H9 (cell line): ENCODE measurements at regions not wholly inside any gene's neighbourhood (a gene's known extent, or its start where the extent isn't known, plus 50 kb on each side); places are given as distances from the start of the nearest gene placed in this dataset.

Experiments used
- DNase-seq: peaks from one replicate; pipeline ENCODE4 v3.0.0-alpha.2; 2017
- H2AFZ ChIP-seq: one replicate; pipeline ENCODE4 v1.6.1; 2013; ENCODE audit warnings: mild to moderate bottlenecking, low read length, control low read depth, moderate library complexity
- H2AK5ac ChIP-seq: 2 replicates; pipeline ENCODE4 v1.6.1; 2013; ENCODE audit warnings: low read length, control low read depth, mixed read lengths; ENCODE audit not compliant: insufficient read length
- H2BK120ac ChIP-seq: one replicate; pipeline ENCODE4 v1.6.1; 2013; ENCODE audit warnings: low read depth, mild to moderate bottlenecking, low read length, control low read depth, inconsistent platforms; ENCODE audit not compliant: poor library complexity, severe bottlenecking
- H2BK12ac ChIP-seq: 2 replicates; pipeline ENCODE4 v1.6.1; 2013; ENCODE audit warnings: low read length, control low read depth, mixed read lengths, low read depth; ENCODE audit not compliant: insufficient read length
- H2BK15ac ChIP-seq: 2 replicates; pipeline ENCODE4 v1.6.1; 2013; ENCODE audit warnings: low read depth, low read length, control low read depth
- H2BK20ac ChIP-seq: one replicate; pipeline ENCODE4 v1.6.1; 2013; ENCODE audit warnings: low read depth, mild to moderate bottlenecking, low read length, control low read depth, inconsistent platforms; ENCODE audit not compliant: poor library complexity, severe bottlenecking
- H2BK5ac ChIP-seq: 2 replicates; pipeline ENCODE4 v1.6.1; 2013; ENCODE audit warnings: low read length, control low read depth, mixed read lengths; ENCODE audit not compliant: insufficient read length
- H3K14ac ChIP-seq: 2 replicates; pipeline ENCODE4 v1.6.1; 2013; ENCODE audit warnings: low read length, control low read depth; ENCODE audit not compliant: insufficient read depth
- H3K18ac ChIP-seq: 2 replicates; pipeline ENCODE4 v1.6.1; 2013; ENCODE audit warnings: low read depth, mild to moderate bottlenecking, mixed read lengths, low read length, control low read depth; ENCODE audit not compliant: insufficient read length
- H3K23ac ChIP-seq: 2 replicates; pipeline ENCODE4 v1.6.1; 2013; ENCODE audit warnings: low read length, control low read depth, mixed read lengths, low read depth; ENCODE audit not compliant: insufficient read length
- H3K23me2 ChIP-seq: 2 replicates; pipeline ENCODE4 v1.6.1; 2013; ENCODE audit warnings: low read depth, mild to moderate bottlenecking, mixed read lengths, low read length, control low read depth; ENCODE audit not compliant: insufficient read length, poor library complexity, severe bottlenecking
- H3K27ac ChIP-seq: 2 replicates; pipeline ENCODE4 v1.5.1; 2013; ENCODE audit warnings: low read length, control low read depth, mixed read lengths, low read depth; ENCODE audit not compliant: insufficient read length
- H3K27me3 ChIP-seq: 2 replicates; pipeline ENCODE4 v1.6.1; 2013; ENCODE audit warnings: low read length, control low read depth, inconsistent platforms; ENCODE audit not compliant: insufficient read depth
- H3K4ac ChIP-seq: 2 replicates; pipeline ENCODE4 v1.6.1; 2013; ENCODE audit warnings: low read depth, mild to moderate bottlenecking, control low read depth, inconsistent platforms, low read length, moderate library complexity
- H3K4me1 ChIP-seq: 2 replicates; pipeline ENCODE4 v1.6.1; 2013; ENCODE audit warnings: low read length, control low read depth, inconsistent platforms; ENCODE audit not compliant: insufficient read depth
- H3K4me2 ChIP-seq: 2 replicates; pipeline ENCODE4 v1.6.1; 2013; ENCODE audit warnings: low read length, control low read depth, mixed read lengths; ENCODE audit not compliant: insufficient read length, insufficient read depth
- H3K56ac ChIP-seq: 2 replicates; pipeline ENCODE4 v1.6.1; 2013; ENCODE audit warnings: low read depth, mild to moderate bottlenecking, mixed read lengths, low read length, control low read depth; ENCODE audit not compliant: insufficient read length
- H3K79me1 ChIP-seq: 2 replicates; pipeline ENCODE4 v1.6.1; 2013; ENCODE audit warnings: low read depth, mild to moderate bottlenecking, moderate library complexity, low read length, control low read depth, inconsistent platforms; ENCODE audit not compliant: insufficient read depth, poor library complexity, severe bottlenecking
- H3K79me2 ChIP-seq: 2 replicates; pipeline ENCODE4 v1.6.1; 2013; ENCODE audit warnings: low read length, control low read depth, inconsistent platforms; ENCODE audit not compliant: insufficient read depth
- H3K9ac ChIP-seq: 2 replicates; pipeline ENCODE4 v1.6.1; 2013; ENCODE audit warnings: low read length, control low read depth, mixed read lengths; ENCODE audit not compliant: insufficient read length; ENCODE audit errors: extremely low read depth
- H3K9me3 ChIP-seq: one replicate; pipeline ENCODE4 v1.6.1; 2013; ENCODE audit warnings: low read depth, low read length, inconsistent platforms; ENCODE audit not compliant: control insufficient read depth
- H3T11ph ChIP-seq: one replicate; pipeline ENCODE4 v1.6.1; 2013; ENCODE audit warnings: mild to moderate bottlenecking, low read length, control low read depth, inconsistent platforms
- H4K20me1 ChIP-seq: one replicate; pipeline ENCODE4 v1.6.1; 2013; ENCODE audit not compliant: control insufficient read depth, insufficient read length, insufficient read depth
- H4K5ac ChIP-seq: 2 replicates; pipeline ENCODE4 v1.6.1; 2013; ENCODE audit warnings: low read depth, mild to moderate bottlenecking, mixed read lengths, low read length, control low read depth; ENCODE audit not compliant: insufficient read length
- H4K8ac ChIP-seq: replicated peaks from 2 replicates; pipeline ENCODE4 v1.6.1; 2013; ENCODE audit warnings: low read length, control low read depth, mixed read lengths, low read depth; ENCODE audit not compliant: insufficient read length
- H4K91ac ChIP-seq: 2 replicates; pipeline ENCODE4 v1.6.1; 2013; ENCODE audit warnings: low read depth, mild to moderate bottlenecking, moderate library complexity, mixed read lengths, low read length, control low read depth; ENCODE audit not compliant: insufficient read length
- H3K27ac Mint-ChIP-seq, 3 experiments: 2 replicates in 2 of 3; 3 replicates in 1 of 3; pipeline ENCODE4 v1.8.0; 2020 to 2021; ENCODE audit warnings: mixed read lengths in 3 of 3, mild to moderate bottlenecking in 1 of 3, moderate library complexity in 1 of 3
- H3K27me3 Mint-ChIP-seq: 2 replicates; pipeline ENCODE4 v1.8.0; 2021; ENCODE audit warnings: low read depth, mild to moderate bottlenecking, moderate library complexity, mixed read lengths
- H3K36me3 Mint-ChIP-seq, 3 experiments: 2 replicates in 2 of 3; 3 replicates in 1 of 3; pipeline ENCODE4 v1.8.0; 2020 to 2021; ENCODE audit warnings: low read depth in 3 of 3, mixed read lengths in 3 of 3; ENCODE audit not compliant: insufficient read depth in 1 of 3
- H3K4me1 Mint-ChIP-seq, 2 experiments: 2 replicates each; pipeline ENCODE4 v1.8.0; 2020; ENCODE audit warnings: mixed read lengths in 2 of 2
- H3K4me3 Mint-ChIP-seq, 2 experiments: 2 replicates in 1 of 2; 3 replicates in 1 of 2; pipeline ENCODE4 v1.8.0; 2020 to 2021; ENCODE audit warnings: mild to moderate bottlenecking in 2 of 2, mixed read lengths in 2 of 2, moderate library complexity in 1 of 2
- H3K9me3 Mint-ChIP-seq, 2 experiments: 2 replicates in 1 of 2; 3 replicates in 1 of 2; pipeline ENCODE4 v1.8.0; 2020; ENCODE audit warnings: mild to moderate bottlenecking in 2 of 2, mixed read lengths in 2 of 2, moderate library complexity in 1 of 2
- WGBS: extraction: QIAGEN DNeasy Blood & Tissue Kit; methylation state at CpG from one replicate; pipeline ENCODE4 v1.1.7; 2013; ENCODE audit warnings: missing lambda C conversion rate, low lambda C conversion rate, mixed read lengths; ENCODE audit not compliant: insufficient read length; ENCODE audit errors: extremely low coverage; 5-methylcytosine and 5-hydroxymethylcytosine counted together
- TF ChIP-seq, protein P1 (sequence below): fragments of 200-600 bp; sonication (generic); conservative IDR thresholded peaks from 3 replicates; pipeline ENCODE4 v1.8.0; 2021; ENCODE audit warnings: antibody characterized with exemption, mild to moderate bottlenecking

- H4K5ac ChIP-seq = no peak overlapping the region
- no peak for DNase-seq
- Mint-ChIP-seq H3K9me3 (no peaks in the 10 kb centered on the region; a peak in 1 of 5 replicates), H3K27me3 (no peaks in the 10 kb centered on the region), H3K27ac (no peak overlapping the region), H3K4me1 (no peaks in the 10 kb centered on the region), H3K36me3 (no peaks in the 10 kb centered on the region; a peak in 1 of 7 replicates), H3K4me3 (no peak overlapping the region)
- no peaks in the 10 kb centered on the region for H4K20me1 ChIP-seq
- no peaks in the 10 kb centered on the region for H3K9me3 ChIP-seq
- no peaks in the 10 kb centered on the region for H3K79me2 ChIP-seq
- no peak overlapping the region for H4K8ac ChIP-seq
- no peaks in the 10 kb centered on the region for H3K4me1 ChIP-seq
- no peak overlapping the region for H2BK20ac ChIP-seq
- H3K4me2 ChIP-seq = no peak overlapping the region
- no peaks in the 10 kb centered on the region for H3K79me1 ChIP-seq
- H4K91ac ChIP-seq = no peak overlapping the region
- H3K56ac ChIP-seq = no peak overlapping the region
- H2AFZ ChIP-seq = no peak overlapping the region
- no peak overlapping the region for H2BK12ac ChIP-seq
- H3K27ac ChIP-seq = no peak overlapping the region
- H2BK15ac ChIP-seq = no peak overlapping the region
- H3T11ph ChIP-seq = no peak overlapping the region
- no peak overlapping the region for H3K9ac ChIP-seq
- no peak overlapping the region for H3K18ac ChIP-seq
- no peak overlapping the region for H2BK5ac ChIP-seq
- no peaks in the 10 kb centered on the region for H3K23me2 ChIP-seq
- H3K27me3 ChIP-seq = no peaks in the 10 kb centered on the region
- TF ChIP-seq, protein P1, sequence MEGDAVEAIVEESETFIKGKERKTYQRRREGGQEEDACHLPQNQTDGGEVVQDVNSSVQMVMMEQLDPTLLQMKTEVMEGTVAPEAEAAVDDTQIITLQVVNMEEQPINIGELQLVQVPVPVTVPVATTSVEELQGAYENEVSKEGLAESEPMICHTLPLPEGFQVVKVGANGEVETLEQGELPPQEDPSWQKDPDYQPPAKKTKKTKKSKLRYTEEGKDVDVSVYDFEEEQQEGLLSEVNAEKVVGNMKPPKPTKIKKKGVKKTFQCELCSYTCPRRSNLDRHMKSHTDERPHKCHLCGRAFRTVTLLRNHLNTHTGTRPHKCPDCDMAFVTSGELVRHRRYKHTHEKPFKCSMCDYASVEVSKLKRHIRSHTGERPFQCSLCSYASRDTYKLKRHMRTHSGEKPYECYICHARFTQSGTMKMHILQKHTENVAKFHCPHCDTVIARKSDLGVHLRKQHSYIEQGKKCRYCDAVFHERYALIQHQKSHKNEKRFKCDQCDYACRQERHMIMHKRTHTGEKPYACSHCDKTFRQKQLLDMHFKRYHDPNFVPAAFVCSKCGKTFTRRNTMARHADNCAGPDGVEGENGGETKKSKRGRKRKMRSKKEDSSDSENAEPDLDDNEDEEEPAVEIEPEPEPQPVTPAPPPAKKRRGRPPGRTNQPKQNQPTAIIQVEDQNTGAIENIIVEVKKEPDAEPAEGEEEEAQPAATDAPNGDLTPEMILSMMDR = no peak
- H2AK5ac ChIP-seq = no peak overlapping the region
- H3K14ac ChIP-seq = no peak overlapping the region
- H3K23ac ChIP-seq = no peak overlapping the region
- WGBS = no CpG with 5 or more reads among the region's 2 CpGs
- no peak overlapping the region for H2BK120ac ChIP-seq
- H3K4ac ChIP-seq = no peak overlapping the region
Measured at GRCh38 chr2:189306525-189306924, 127.0 kb upstream of the COL5A2 start.
